ENCODE measurements at regions not wholly inside any gene's neighbourhood (a gene's known extent, or its start where the extent isn't known, plus 50 kb on each side); places are given as distances from the start of the nearest gene placed in this dataset.

GRCh38 chr9:30799527-30800101 is 1584.8 kb upstream of the ACO1 start:
- H3K4me3 ChIP-seq (ENCODE audit: low read depth, poor library complexity, severe bottlenecking): no peak overlapping the region
- WGBS, 2 donors: 92 to 95% methylated on average over 17 to 21 of the region's 21 CpGs
- no peak for DNase-seq (ENCODE audit: low spot score in 2 of 2)
- TF ChIP-seq, protein P1, sequence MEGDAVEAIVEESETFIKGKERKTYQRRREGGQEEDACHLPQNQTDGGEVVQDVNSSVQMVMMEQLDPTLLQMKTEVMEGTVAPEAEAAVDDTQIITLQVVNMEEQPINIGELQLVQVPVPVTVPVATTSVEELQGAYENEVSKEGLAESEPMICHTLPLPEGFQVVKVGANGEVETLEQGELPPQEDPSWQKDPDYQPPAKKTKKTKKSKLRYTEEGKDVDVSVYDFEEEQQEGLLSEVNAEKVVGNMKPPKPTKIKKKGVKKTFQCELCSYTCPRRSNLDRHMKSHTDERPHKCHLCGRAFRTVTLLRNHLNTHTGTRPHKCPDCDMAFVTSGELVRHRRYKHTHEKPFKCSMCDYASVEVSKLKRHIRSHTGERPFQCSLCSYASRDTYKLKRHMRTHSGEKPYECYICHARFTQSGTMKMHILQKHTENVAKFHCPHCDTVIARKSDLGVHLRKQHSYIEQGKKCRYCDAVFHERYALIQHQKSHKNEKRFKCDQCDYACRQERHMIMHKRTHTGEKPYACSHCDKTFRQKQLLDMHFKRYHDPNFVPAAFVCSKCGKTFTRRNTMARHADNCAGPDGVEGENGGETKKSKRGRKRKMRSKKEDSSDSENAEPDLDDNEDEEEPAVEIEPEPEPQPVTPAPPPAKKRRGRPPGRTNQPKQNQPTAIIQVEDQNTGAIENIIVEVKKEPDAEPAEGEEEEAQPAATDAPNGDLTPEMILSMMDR (IDR thresholded peaks at IDR 0.05): no peak
- no peak for TF ChIP-seq POLR2A (IDR thresholded peaks at IDR 0.05)
- intact Hi-C loops (cut with DNase I; ENCODE audit: low total_unique reads): no loop called here

- no peak for DNase-seq (ENCODE audit: low spot score in 2 of 2)
- TF ChIP-seq, protein P1 (IDR thresholded peaks at IDR 0.05): no peak
- H3K4me3 ChIP-seq (ENCODE audit: low read depth, poor library complexity, severe bottlenecking): no peak overlapping the region
- 91% methylated on average over 14 of the region's 14 CpGs for WGBS, 2 donors
- intact Hi-C loops (cut with DNase I; ENCODE audit: low total_unique reads): no loop called here
Observed at GRCh38 chr9:30800421-30800820, 1584.0 kb upstream of the ACO1 start.

DNA sequence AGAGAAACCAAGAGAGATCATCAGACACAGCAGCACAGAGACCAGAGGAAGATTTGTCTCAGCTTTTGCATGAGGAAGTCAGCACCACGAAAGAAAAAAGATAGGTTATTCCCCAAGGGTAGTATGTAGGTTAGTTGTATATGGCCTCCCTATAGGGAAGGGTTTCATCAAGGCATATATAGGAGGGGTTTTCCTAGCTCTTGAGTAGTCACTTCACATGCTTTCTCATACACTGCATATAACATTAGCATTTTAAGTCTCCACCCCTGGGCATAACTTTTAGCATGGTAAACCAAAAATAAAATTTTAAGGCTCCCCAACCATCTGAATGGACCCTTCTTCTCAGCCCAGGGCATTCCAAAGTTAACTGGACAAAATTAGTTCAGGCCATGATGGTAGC is 1571.6 kb upstream of the ACO1 start:
- H3K4me3 ChIP-seq (ENCODE audit: low read depth, poor library complexity, severe bottlenecking): no peak overlapping the region
- no peak for DNase-seq (ENCODE audit: low spot score in 2 of 2)
- 54 to 72% methylated on average over 1 of the region's 1 CpG for WGBS, 2 donors
- TF ChIP-seq POLR2A (IDR thresholded peaks at IDR 0.05): no peak
- TF ChIP-seq, protein P1 (IDR thresholded peaks at IDR 0.05): no peak
- intact Hi-C loops (cut with DNase I; ENCODE audit: low total_unique reads): no loop called here

DNA sequence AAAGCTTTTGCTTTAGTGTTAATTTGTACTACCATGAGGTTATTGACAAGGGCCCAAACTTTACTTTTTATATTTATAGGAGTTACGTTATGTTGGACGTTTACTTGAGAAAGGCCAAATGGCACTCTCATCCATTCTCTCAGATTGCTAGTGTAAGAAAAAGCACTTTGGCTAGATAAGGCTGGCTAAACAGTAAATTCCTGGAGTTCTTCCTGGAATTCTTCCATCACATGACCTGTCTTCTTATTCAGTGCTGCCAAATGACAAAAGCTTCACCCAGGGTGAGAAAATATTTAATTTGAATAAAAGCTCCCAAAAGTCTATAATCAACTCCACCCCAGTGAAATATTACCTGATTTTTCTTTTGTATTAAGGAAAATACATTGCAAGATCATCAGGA is 1568.9 kb upstream of the ACO1 start:
- intact Hi-C loops (cut with DNase I; ENCODE audit: low total_unique reads): no loop called here
- no peak for DNase-seq (ENCODE audit: low spot score in 2 of 2)
- 46% methylated on average over 2 of the region's 2 CpGs for WGBS, 2 donors
- H3K4me3 ChIP-seq (ENCODE audit: low read depth, poor library complexity, severe bottlenecking): no peak overlapping the region
- TF ChIP-seq, protein P1 (IDR thresholded peaks at IDR 0.05): no peak
- no peak for TF ChIP-seq POLR2A (IDR thresholded peaks at IDR 0.05)

DNA sequence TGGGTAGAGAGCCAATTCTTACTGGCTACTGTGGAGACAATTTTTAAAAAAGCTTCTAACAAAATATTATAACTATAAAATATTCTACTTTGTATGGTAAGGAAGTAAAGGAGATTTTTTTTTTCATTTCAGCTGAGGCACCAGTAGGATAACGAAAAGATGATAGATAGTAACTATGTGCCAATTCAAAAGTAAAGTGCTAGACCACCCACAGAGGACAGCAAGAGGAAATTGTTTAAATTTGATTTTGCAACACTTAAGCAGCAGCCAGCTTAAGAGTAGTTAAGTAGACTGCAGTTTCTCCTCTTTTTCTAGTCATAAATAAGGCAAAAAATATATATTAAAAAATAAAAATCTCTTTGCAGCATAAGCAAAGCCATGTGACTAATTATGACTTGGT is 1539.3 kb upstream of the ACO1 start:
- intact Hi-C loops (cut with DNase I; ENCODE audit: low total_unique reads): no loop called here
- DNase-seq (ENCODE audit: low spot score in 2 of 2): no peak
- no peak overlapping the region for H3K4me3 ChIP-seq (ENCODE audit: low read depth, poor library complexity, severe bottlenecking)
- no peak for TF ChIP-seq POLR2A (IDR thresholded peaks at IDR 0.05)
- TF ChIP-seq, protein P1 (IDR thresholded peaks at IDR 0.05): no peak
- 47 to 53% methylated on average over 1 of the region's 1 CpG for WGBS, 2 donors

DNA sequence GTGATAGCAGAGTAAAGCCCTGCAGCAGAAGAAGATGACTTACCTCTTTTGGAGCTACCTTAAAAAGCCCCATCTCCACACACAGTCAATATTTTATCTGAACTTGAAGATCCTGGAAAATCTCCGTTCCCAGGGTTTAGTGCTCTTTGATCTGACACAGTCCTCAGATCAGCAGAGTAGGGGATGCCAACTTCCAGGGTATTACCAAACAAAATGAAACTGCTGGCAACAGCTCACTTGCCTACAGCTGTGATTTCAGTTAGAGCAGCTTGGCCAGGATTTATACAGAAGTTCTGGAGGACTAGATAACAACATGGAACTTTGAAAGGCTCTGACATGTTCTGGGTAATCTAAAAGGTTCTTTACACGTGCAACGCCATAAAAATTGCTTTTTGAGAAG is 1537.8 kb upstream of the ACO1 start:
- no peak for TF ChIP-seq POLR2A (IDR thresholded peaks at IDR 0.05)
- TF ChIP-seq, protein P1 (IDR thresholded peaks at IDR 0.05): no peak
- no peak for DNase-seq (ENCODE audit: low spot score in 2 of 2)
- WGBS, 2 donors: 31 to 36% methylated on average over 3 of the region's 3 CpGs
- H3K4me3 ChIP-seq (ENCODE audit: low read depth, poor library complexity, severe bottlenecking): no peak overlapping the region
- intact Hi-C loops (cut with DNase I; ENCODE audit: low total_unique reads): no loop called here

All from lower leg skin (tissue), 4 donors.